ENCODE measurements at regions not wholly inside any gene's neighbourhood (a gene's known extent, or its start where the extent isn't known, plus 50 kb on each side); places are given as distances from the start of the nearest gene placed in this dataset.

DNA sequence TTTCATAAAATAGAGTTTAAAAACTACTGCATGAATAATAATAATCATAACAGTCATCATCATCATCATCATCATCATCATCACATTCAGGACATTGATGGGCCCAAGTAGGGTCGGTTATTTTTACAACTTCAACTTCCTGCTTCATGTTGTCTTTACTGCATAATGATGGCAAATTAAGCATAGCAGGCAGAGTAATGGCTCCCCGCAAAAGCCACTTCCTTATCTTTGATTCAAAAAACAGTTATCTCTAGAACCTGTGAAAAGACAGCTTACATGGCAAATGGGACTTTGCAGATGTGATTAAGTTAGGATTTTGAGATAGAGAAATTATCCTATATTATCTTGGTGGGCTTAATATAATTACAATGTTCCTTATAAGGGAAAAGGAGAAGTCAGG lies 792.9 kb downstream of the LIG4 start:
- dilution Hi-C loops (cut with MboI; ENCODE audit: extremely low pct_ligation_motif_present, low sequenced_read_pairs) = no loop called here
- no peaks in the 10 kb centered on the region for H3K9me1 ChIP-seq (replicated peaks; ENCODE audit: control insufficient read depth, extremely low read depth, insufficient read depth, low read length)
- no peak overlapping the region for H3K27ac ChIP-seq (ENCODE audit: insufficient read depth, low read depth, low read length)
- peak overlapping the region; percentile 56 for H3K4me2 ChIP-seq (ENCODE audit: insufficient read depth, low read length)
- no TSS peak for BruUV-seq (replicated peaks)
- peaks cover 20% of the 10 kb centered on the region for H3K4me1 ChIP-seq (ENCODE audit: control insufficient read depth, extremely low read depth, insufficient read depth, low read length)
- H3K4me3 ChIP-seq (replicated peaks in 1 of 3; ENCODE audit: insufficient read depth in 1 of 3, low read depth in 1 of 3, low read length in 3 of 3) = no peak overlapping the region
- CTCF ChIA-PET = interaction anchor here (3.0 kb wide), 1 partner anchor 22 kb away, joined by 9 read pairs; no protein-coding TSS in a partner anchor
- no peak overlapping the region for H2AFZ ChIP-seq (ENCODE audit: low read depth, low read length)
- no peak overlapping the region for H3K9ac ChIP-seq (replicated peaks; ENCODE audit: extremely low read depth, insufficient read depth, low read length)
- H3K9me3 ChIP-seq (replicated peaks; ENCODE audit: control insufficient read depth, insufficient read depth, low read length) = no peaks in the 10 kb centered on the region
- TF ChIP-seq POLR2AphosphoS5 (IDR thresholded peaks at IDR 0.05; ENCODE audit: insufficient read depth, low read depth, low read length) = no peak
- no peak for TF ChIP-seq MYC (IDR thresholded peaks at IDR 0.05; ENCODE audit: low read depth, low read length)
- no peaks in the 10 kb centered on the region for H4K20me1 ChIP-seq (replicated peaks; ENCODE audit: control insufficient read depth, extremely low read depth, insufficient read depth, low read length)
- DNase-seq (ENCODE audit: low read depth, low spot score) = no peak
- POLR2A ChIA-PET = no interaction called here
- no peak for FAIRE-seq
- intact Hi-C loops (cut with micrococcal nuclease) = no loop called here
- no peaks in the 10 kb centered on the region for H3K36me3 ChIP-seq (ENCODE audit: control insufficient read depth in 2 of 2, extremely low read depth in 1 of 2, insufficient read depth in 2 of 2, low read length in 2 of 2)
- H3K79me2 ChIP-seq (ENCODE audit: control insufficient read depth, insufficient read depth, low read length) = no peaks in the 10 kb centered on the region
- no peaks in the 10 kb centered on the region for H3K27me3 ChIP-seq (ENCODE audit: control insufficient read depth in 2 of 2, insufficient read depth in 2 of 2, low read length in 2 of 2)

DNA sequence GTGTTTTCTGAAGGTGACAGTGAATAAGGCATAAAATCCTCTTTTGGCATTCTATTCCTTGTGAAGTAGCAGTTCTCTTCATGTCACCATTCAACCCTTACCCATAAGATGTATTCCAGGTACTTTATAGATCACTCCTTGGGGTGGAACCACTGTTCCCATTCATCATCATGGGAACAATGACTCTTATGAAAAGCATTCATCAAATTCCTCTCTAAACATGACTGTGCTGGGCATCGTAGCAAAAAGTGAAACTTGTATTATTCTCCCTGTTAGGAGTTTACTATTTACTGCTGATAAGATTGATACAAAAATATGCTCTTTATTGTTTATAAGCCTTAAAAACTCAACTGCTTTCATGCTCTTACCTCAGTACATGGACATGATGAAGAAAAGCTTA lies 793.4 kb downstream of the LIG4 start:
- H3K79me2 ChIP-seq (ENCODE audit: control insufficient read depth, insufficient read depth, low read length) = no peaks in the 10 kb centered on the region
- no peak overlapping the region for H3K4me3 ChIP-seq (replicated peaks in 1 of 3; ENCODE audit: insufficient read depth in 1 of 3, low read depth in 1 of 3, low read length in 3 of 3)
- H3K9me3 ChIP-seq (replicated peaks; ENCODE audit: control insufficient read depth, insufficient read depth, low read length) = no peaks in the 10 kb centered on the region
- intact Hi-C loops (cut with micrococcal nuclease) = no loop called here
- peaks cover 20% of the 10 kb centered on the region for H3K4me1 ChIP-seq (ENCODE audit: control insufficient read depth, extremely low read depth, insufficient read depth, low read length)
- H3K9me1 ChIP-seq (replicated peaks; ENCODE audit: control insufficient read depth, extremely low read depth, insufficient read depth, low read length) = no peaks in the 10 kb centered on the region
- no peak overlapping the region for H3K9ac ChIP-seq (replicated peaks; ENCODE audit: extremely low read depth, insufficient read depth, low read length)
- TF ChIP-seq MYC (IDR thresholded peaks at IDR 0.05; ENCODE audit: low read depth, low read length) (no peak), POLR2AphosphoS5 (IDR thresholded peaks at IDR 0.05; ENCODE audit: insufficient read depth, low read depth, low read length) (no peak), POLR2A (IDR thresholded peaks at IDR 0.05; ENCODE audit: low read depth, low read length) (no peak), MAX (IDR thresholded peaks at IDR 0.05; ENCODE audit: insufficient read depth, insufficient read length) (no peak), EZH2 (IDR thresholded peaks at IDR 0.05; ENCODE audit: borderline replicate concordance, low read depth, low read length, severe bottlenecking) (no peak)
- DNase-seq (ENCODE audit: low read depth, low spot score) (no peak), FAIRE-seq (no peak)
- no peak overlapping the region for H3K27ac ChIP-seq (ENCODE audit: insufficient read depth, low read depth, low read length)
- ChIA-PET POLR2A (no interaction called here), CTCF (interaction anchor here (1.1 to 3.0 kb wide), 2 partner anchors 8 to 23 kb away, joined by 3 to 9 read pairs; no protein-coding TSS in a partner anchor)
- H4K20me1 ChIP-seq (replicated peaks; ENCODE audit: control insufficient read depth, extremely low read depth, insufficient read depth, low read length) = no peaks in the 10 kb centered on the region
- peak overlapping the region; percentile 56 for H3K4me2 ChIP-seq (ENCODE audit: insufficient read depth, low read length)
- dilution Hi-C loops (cut with MboI; ENCODE audit: extremely low pct_ligation_motif_present, low sequenced_read_pairs) = no loop called here
- no peaks in the 10 kb centered on the region for H3K27me3 ChIP-seq (ENCODE audit: control insufficient read depth in 2 of 2, insufficient read depth in 2 of 2, low read length in 2 of 2)
- no TSS peak for BruUV-seq (replicated peaks)
- H2AFZ ChIP-seq (ENCODE audit: low read depth, low read length) = no peak overlapping the region
- H3K36me3 ChIP-seq (ENCODE audit: control insufficient read depth in 2 of 2, extremely low read depth in 1 of 2, insufficient read depth in 2 of 2, low read length in 2 of 2) = no peaks in the 10 kb centered on the region
